Loucy (cell line): ENCODE measurements at regions not wholly inside any gene's neighbourhood (a gene's known extent, or its start where the extent isn't known, plus 50 kb on each side); places are given as distances from the start of the nearest gene placed in this dataset.

Experiments
- H2AFZ ChIP-seq: fragments of 200-600 bp; sonication (generic); 2 replicates; pipeline ENCODE4 v1.6.0; 2016; ENCODE audit warnings: antibody characterized with exemption, mild to moderate bottlenecking, low read length, moderate library complexity
- H3F3A ChIP-seq: fragments of 200-600 bp; 2 replicates; pipeline ENCODE4 v1.6.0; 2016; ENCODE audit warnings: antibody characterized with exemption, low read depth, mild to moderate bottlenecking
- H3K27me3 ChIP-seq: fragments of 200-600 bp; sonication (generic); 2 replicates; pipeline ENCODE4 v1.6.1; 2014; ENCODE audit warnings: low read length, mild to moderate bottlenecking; ENCODE audit not compliant: insufficient read depth, poor library complexity, severe bottlenecking
- H3K36me3 ChIP-seq: fragments of 200-600 bp; sonication (generic); 2 replicates; pipeline ENCODE4 v1.6.1; 2016; ENCODE audit warnings: low read length; ENCODE audit not compliant: insufficient read depth
- H3K4me1 ChIP-seq: fragments of 200-600 bp; sonication (generic); 2 replicates; pipeline ENCODE4 v1.5.1; 2014; ENCODE audit warnings: low read length, mild to moderate bottlenecking; ENCODE audit not compliant: insufficient read depth, poor library complexity, severe bottlenecking
- H3K4me2 ChIP-seq: fragments of 200-600 bp; sonication (generic); 2 replicates; pipeline ENCODE4 v1.6.0; 2014; ENCODE audit warnings: antibody characterized with exemption, low read length, low read depth, mild to moderate bottlenecking; ENCODE audit not compliant: poor library complexity, severe bottlenecking
- H3K4me3 ChIP-seq: fragments of 200-600 bp; sonication (generic); 2 replicates; pipeline ENCODE4 v1.5.1; 2014; ENCODE audit warnings: low read length, mild to moderate bottlenecking, mixed read lengths; ENCODE audit not compliant: poor library complexity, severe bottlenecking
- H3K79me2 ChIP-seq: fragments of 200-600 bp; sonication (generic); 2 replicates; pipeline ENCODE4 v1.6.1; 2014; ENCODE audit warnings: low read length; ENCODE audit not compliant: insufficient read depth
- H3K9ac ChIP-seq: fragments of 200-600 bp; sonication (generic); 2 replicates; pipeline ENCODE4 v1.6.0; 2014; ENCODE audit warnings: mild to moderate bottlenecking, low read depth, low read length, moderate library complexity; ENCODE audit not compliant: poor library complexity, severe bottlenecking
- H3K9me2 ChIP-seq: fragments of 200-600 bp; sonication (generic); replicated peaks from 2 replicates; pipeline ENCODE4 v1.6.1; 2016; ENCODE audit warnings: low read depth, low read length, mixed read lengths
- H3K9me3 ChIP-seq: fragments of 200-600 bp; sonication (generic); 2 replicates; pipeline ENCODE4 v1.6.1; 2014; ENCODE audit warnings: mild to moderate bottlenecking, antibody characterized with exemption, low read length, low read depth; ENCODE audit not compliant: insufficient read depth
- H4K20me1 ChIP-seq: fragments of 200-600 bp; sonication (generic); 2 replicates; pipeline ENCODE4 v1.6.0; 2014; ENCODE audit warnings: antibody characterized with exemption, low read length, mild to moderate bottlenecking; ENCODE audit not compliant: insufficient read depth, poor library complexity, severe bottlenecking
- EZH2phosphoT487 ChIP-seq: fragments of 200-600 bp; IDR thresholded peaks from 2 replicates; pipeline ENCODE4 v1.6.1; 2018; ENCODE audit warnings: antibody characterized with exemption, mild to moderate bottlenecking, moderate library complexity, borderline replicate concordance
- TF ChIP-seq, protein P1 (sequence below): fragments of 200-600 bp; sonication (generic); conservative IDR thresholded peaks from 2 replicates; pipeline ENCODE4 v1.5.1; 2014; ENCODE audit warnings: mild to moderate bottlenecking, antibody characterized with exemption, low read length

DNA sequence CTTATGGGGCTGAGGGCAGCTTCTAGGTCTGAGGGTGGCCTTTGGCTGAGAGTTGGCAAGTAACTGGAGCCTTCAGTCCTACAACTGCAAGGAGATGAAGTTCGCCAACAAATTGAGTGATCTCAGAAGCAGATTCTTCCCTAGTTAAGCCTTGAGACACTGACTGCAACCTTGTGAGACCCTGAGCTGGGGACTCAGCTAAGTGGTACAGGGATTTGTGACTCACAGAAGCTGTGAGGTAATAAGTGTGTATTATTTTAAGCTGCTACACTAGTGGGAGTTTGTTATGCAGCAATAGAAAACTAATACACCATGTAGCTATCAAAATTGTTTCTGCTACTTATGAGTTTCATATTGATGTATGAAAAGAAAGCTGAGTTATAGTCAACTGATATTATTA is 279.2 kb downstream of the PIK3R1 start:
- TF ChIP-seq, protein P1, sequence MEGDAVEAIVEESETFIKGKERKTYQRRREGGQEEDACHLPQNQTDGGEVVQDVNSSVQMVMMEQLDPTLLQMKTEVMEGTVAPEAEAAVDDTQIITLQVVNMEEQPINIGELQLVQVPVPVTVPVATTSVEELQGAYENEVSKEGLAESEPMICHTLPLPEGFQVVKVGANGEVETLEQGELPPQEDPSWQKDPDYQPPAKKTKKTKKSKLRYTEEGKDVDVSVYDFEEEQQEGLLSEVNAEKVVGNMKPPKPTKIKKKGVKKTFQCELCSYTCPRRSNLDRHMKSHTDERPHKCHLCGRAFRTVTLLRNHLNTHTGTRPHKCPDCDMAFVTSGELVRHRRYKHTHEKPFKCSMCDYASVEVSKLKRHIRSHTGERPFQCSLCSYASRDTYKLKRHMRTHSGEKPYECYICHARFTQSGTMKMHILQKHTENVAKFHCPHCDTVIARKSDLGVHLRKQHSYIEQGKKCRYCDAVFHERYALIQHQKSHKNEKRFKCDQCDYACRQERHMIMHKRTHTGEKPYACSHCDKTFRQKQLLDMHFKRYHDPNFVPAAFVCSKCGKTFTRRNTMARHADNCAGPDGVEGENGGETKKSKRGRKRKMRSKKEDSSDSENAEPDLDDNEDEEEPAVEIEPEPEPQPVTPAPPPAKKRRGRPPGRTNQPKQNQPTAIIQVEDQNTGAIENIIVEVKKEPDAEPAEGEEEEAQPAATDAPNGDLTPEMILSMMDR, result no peak
- TF ChIP-seq EZH2phosphoT487, result no peak
- no peak overlapping the region for H2AFZ ChIP-seq
- peaks cover 9% of the 10 kb centered on the region; the same call in 1 of the 2 replicates for H3K9me3 ChIP-seq
- no peak overlapping the region for H3K4me3 ChIP-seq
- no peaks in the 10 kb centered on the region for H3K36me3 ChIP-seq
- no peaks in the 10 kb centered on the region for H4K20me1 ChIP-seq
- no peaks in the 10 kb centered on the region for H3K9me2 ChIP-seq
- H3F3A ChIP-seq, result no peaks in the 10 kb centered on the region
- no peaks in the 10 kb centered on the region for H3K27me3 ChIP-seq
- no peak overlapping the region for H3K9ac ChIP-seq
- H3K4me2 ChIP-seq, result no peak overlapping the region
- no peaks in the 10 kb centered on the region for H3K79me2 ChIP-seq
- H3K4me1 ChIP-seq, result peaks cover 6% of the 10 kb centered on the region

GRCh38 chr5:68499987-68500386 is 284.4 kb downstream of the PIK3R1 start:
- Histone ChIP-seq H3K9me2 (no peaks in the 10 kb centered on the region), H3K4me2 (no peak overlapping the region), H3K79me2 (no peaks in the 10 kb centered on the region), H2AFZ (no peak overlapping the region), H3K9ac (no peak overlapping the region), H3K9me3 (peaks cover 9% of the 10 kb centered on the region; the same call in 1 of the 2 replicates), H3K27me3 (no peaks in the 10 kb centered on the region), H3F3A (no peaks in the 10 kb centered on the region), H4K20me1 (no peaks in the 10 kb centered on the region), H3K4me1 (no peaks in the 10 kb centered on the region), H3K36me3 (no peaks in the 10 kb centered on the region), H3K4me3 (no peak overlapping the region)
- no peak for TF ChIP-seq EZH2phosphoT487
- TF ChIP-seq, protein P1, result no peak

DNA sequence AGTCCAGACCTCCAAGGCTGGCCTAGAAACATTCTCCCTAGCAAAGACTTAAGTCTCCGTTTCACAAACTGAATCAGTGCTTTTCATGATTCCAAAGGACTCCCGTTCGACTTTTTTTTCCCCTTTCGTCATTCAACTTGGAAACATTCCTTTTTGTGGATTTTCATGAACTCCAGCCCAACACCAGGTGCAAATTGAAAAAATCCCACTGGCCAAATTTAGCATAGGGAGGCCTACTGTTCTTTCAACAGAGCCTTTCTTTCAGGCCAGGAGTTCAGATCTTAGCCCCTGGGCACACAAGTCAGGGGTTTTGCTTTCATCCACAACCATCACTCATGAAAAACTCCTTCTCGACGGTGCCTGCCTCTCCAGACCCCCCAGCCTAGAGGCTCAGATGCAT is 285.3 kb downstream of the PIK3R1 start:
- no peaks in the 10 kb centered on the region for H4K20me1 ChIP-seq
- no peaks in the 10 kb centered on the region for H3K36me3 ChIP-seq
- H3F3A ChIP-seq, result no peaks in the 10 kb centered on the region
- no peaks in the 10 kb centered on the region for H3K27me3 ChIP-seq
- no peaks in the 10 kb centered on the region for H3K9me2 ChIP-seq
- H3K4me3 ChIP-seq, result no peak overlapping the region
- H3K4me2 ChIP-seq, result no peak overlapping the region
- H3K4me1 ChIP-seq, result no peaks in the 10 kb centered on the region
- peaks cover 9% of the 10 kb centered on the region; the same call in 1 of the 2 replicates for H3K9me3 ChIP-seq
- TF ChIP-seq EZH2phosphoT487, result no peak
- TF ChIP-seq, protein P1, result no peak
- no peak overlapping the region for H3K9ac ChIP-seq
- H3K79me2 ChIP-seq, result no peaks in the 10 kb centered on the region
- no peak overlapping the region for H2AFZ ChIP-seq
